ENCODE measurements at regions not wholly inside any gene's neighbourhood (a gene's known extent, or its start where the extent isn't known, plus 50 kb on each side); places are given as distances from the start of the nearest gene placed in this dataset.

DNA sequence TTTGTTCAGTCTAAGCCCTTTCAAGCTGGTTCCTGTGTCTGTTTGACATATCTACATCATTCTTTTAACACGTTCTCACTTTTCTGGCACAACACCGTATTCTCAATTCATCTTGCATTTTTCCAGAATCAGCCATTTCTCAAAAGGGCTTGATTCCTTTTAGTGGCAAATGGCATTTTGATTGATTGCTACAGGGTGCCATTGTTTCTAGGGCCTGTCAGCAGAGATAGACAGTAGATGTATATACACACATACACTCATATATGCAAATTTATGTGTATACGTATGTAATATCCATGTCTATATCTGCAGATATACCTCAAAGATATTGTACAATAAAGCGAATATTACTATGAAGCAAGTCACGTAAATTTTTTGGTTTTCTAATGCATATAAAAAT is 367.9 kb upstream of the TNP1 start:
- TF ChIP-seq POLR2A (IDR thresholded peaks at IDR 0.05; ENCODE audit: low read depth, low read length) (no peak), POLR2AphosphoS5 (IDR thresholded peaks at IDR 0.05; ENCODE audit: low read depth, low read length) (no peak), TAF1 (IDR thresholded peaks at IDR 0.05; ENCODE audit: low read depth, low read length) (no peak), PAX5 (IDR thresholded peaks at IDR 0.05; ENCODE audit: insufficient read depth, low read length, severe bottlenecking) (no peak)
